HEK293 (cell line): ENCODE measurements at regions not wholly inside any gene's neighbourhood (a gene's known extent, or its start where the extent isn't known, plus 50 kb on each side); places are given as distances from the start of the nearest gene placed in this dataset.

Experiments
- CTCF ChIP-seq: fragments of 450-650 bp; formaldehyde crosslinking; IDR thresholded peaks from 2 replicates; pipeline ENCODE4 v1.5.1; 2016; ENCODE audit warnings: missing biosample characterization, missing genetic modification characterization
- ZNF26 ChIP-seq: fragments of 450-650 bp; formaldehyde crosslinking; IDR thresholded peaks from 2 replicates; pipeline ENCODE4 v1.5.1; 2016; ENCODE audit warnings: missing biosample characterization, missing genetic modification characterization
- ZNF404 ChIP-seq: fragments of 450-650 bp; formaldehyde crosslinking; IDR thresholded peaks from 2 replicates; pipeline ENCODE4 v1.5.1; 2017; ENCODE audit warnings: missing biosample characterization, missing genetic modification characterization
- ZNF560 ChIP-seq: fragments of 450-650 bp; formaldehyde crosslinking; IDR thresholded peaks from 2 replicates; pipeline ENCODE4 v1.5.1; 2017; ENCODE audit warnings: missing biosample characterization, missing genetic modification characterization, borderline replicate concordance

GRCh38 chr16:65869261-65869660 is 497.2 kb upstream of the CDH5 start:
- TF ChIP-seq CTCF (tag by site-specific recombination), result no peak
- TF ChIP-seq ZNF404 (tag by site-specific recombination), result no peak
- TF ChIP-seq ZNF560, result no peak
- no peak for TF ChIP-seq ZNF26 (tag by site-specific recombination)
